Endodermal cell (in vitro differentiated cells): ENCODE measurements at regions not wholly inside any gene's neighbourhood (a gene's known extent, or its start where the extent isn't known, plus 50 kb on each side); places are given as distances from the start of the nearest gene placed in this dataset.

ENCODE experiments used
- DNase-seq: peaks from one replicate; pipeline ENCODE4 v3.0.0-alpha.2; 2017
- H3K27ac ChIP-seq: 2 replicates; pipeline ENCODE4 v1.5.1; 2013; ENCODE audit warnings: mild to moderate bottlenecking, low read depth, low read length, moderate library complexity
- H3K27me3 ChIP-seq: 2 replicates; pipeline ENCODE4 v1.6.1; 2013; ENCODE audit warnings: mild to moderate bottlenecking, low read length, moderate library complexity; ENCODE audit not compliant: insufficient read depth, control insufficient read depth, poor library complexity, severe bottlenecking
- H3K36me3 ChIP-seq: 2 replicates; pipeline ENCODE4 v1.7.0; 2013; ENCODE audit warnings: mild to moderate bottlenecking, low read length, moderate library complexity; ENCODE audit not compliant: control insufficient read depth, insufficient read depth
- H3K4me1 ChIP-seq: one replicate; pipeline ENCODE4 v1.7.0; 2013; ENCODE audit warnings: low read length; ENCODE audit not compliant: control insufficient read depth, insufficient read depth
- H3K4me3 ChIP-seq: 2 replicates; pipeline ENCODE4 v1.5.1; 2013; ENCODE audit warnings: mild to moderate bottlenecking, low read length, moderate library complexity
- H3K9ac ChIP-seq: 2 replicates; pipeline ENCODE4 v1.6.1; 2013; ENCODE audit warnings: mild to moderate bottlenecking, low read length, moderate library complexity; ENCODE audit not compliant: poor library complexity, severe bottlenecking; ENCODE audit errors: extremely low read depth
- H3K9me3 ChIP-seq: 2 replicates; pipeline ENCODE4 v1.6.1; 2013; ENCODE audit warnings: mild to moderate bottlenecking, low read length, moderate library complexity; ENCODE audit not compliant: control insufficient read depth
- H3K27ac Mint-ChIP-seq: 2 replicates; pipeline ENCODE4 v1.8.0; 2020; ENCODE audit warnings: mixed read lengths
- H3K27me3 Mint-ChIP-seq: 2 replicates; pipeline ENCODE4 v1.8.0; 2021; ENCODE audit warnings: mild to moderate bottlenecking, mixed read lengths; ENCODE audit not compliant: insufficient read depth
- H3K36me3 Mint-ChIP-seq: 2 replicates; pipeline ENCODE4 v1.8.0; 2020; ENCODE audit warnings: low read depth, mixed read lengths
- H3K4me1 Mint-ChIP-seq: 2 replicates; pipeline ENCODE4 v1.8.0; 2020; ENCODE audit warnings: mixed read lengths
- H3K4me3 Mint-ChIP-seq: 2 replicates; pipeline ENCODE4 v1.8.0; 2020; ENCODE audit warnings: mild to moderate bottlenecking, moderate library complexity, mixed read lengths
- H3K9me3 Mint-ChIP-seq: 2 replicates; pipeline ENCODE4 v1.8.0; 2020; ENCODE audit warnings: mild to moderate bottlenecking, mixed read lengths
- WGBS, 2 experiments: methylation state at CpG; one replicate each; pipeline versions ENCODE4 v1.1.5 to v1.1.7; 2013; ENCODE audit warnings: missing lambda C conversion rate in 2 of 2, mixed read lengths in 1 of 2; ENCODE audit not compliant: insufficient coverage in 1 of 2, insufficient read length in 1 of 2; 5-methylcytosine and 5-hydroxymethylcytosine counted together
- TF ChIP-seq, protein P1 (sequence below): fragments of 200-600 bp; sonication (generic); conservative IDR thresholded peaks from 2 replicates; pipeline ENCODE4 v1.5.0; 2021; ENCODE audit warnings: antibody characterized with exemption, mild to moderate bottlenecking

DNA sequence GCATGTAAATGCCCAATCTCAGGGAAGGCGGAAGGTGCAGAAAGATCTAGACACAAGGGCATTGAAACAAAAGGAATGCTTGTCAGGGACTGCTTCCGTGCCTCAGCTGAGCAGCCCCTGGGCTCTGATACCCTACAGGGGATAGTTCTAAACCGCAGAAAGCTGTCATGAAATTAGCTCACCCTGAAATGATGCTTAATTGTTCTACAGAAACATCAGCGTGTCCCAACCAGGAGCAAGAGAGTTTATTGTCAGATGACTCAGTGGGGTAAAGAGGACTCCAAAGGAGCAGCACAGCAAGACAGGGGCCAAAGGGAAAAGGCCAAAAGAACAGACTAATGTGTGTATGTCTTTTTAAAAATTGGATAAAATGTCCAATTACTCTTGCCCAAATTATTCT is 258.4 kb upstream of the JARID2 start:
- Histone ChIP-seq H3K9me3 (no peaks in the 10 kb centered on the region), H3K27me3 (no peaks in the 10 kb centered on the region), H3K36me3 (no peaks in the 10 kb centered on the region), H3K9ac (no peak overlapping the region), H3K4me3 (no peak overlapping the region), H3K4me1 (peaks cover 4% of the 10 kb centered on the region), H3K27ac (no peak overlapping the region)
- Mint-ChIP-seq H3K27ac (no peak overlapping the region), H3K27me3 (no peaks in the 10 kb centered on the region), H3K9me3 (no peaks in the 10 kb centered on the region), H3K36me3 (no peaks in the 10 kb centered on the region), H3K4me1 (peaks cover 11% of the 10 kb centered on the region), H3K4me3 (no peak overlapping the region)
- DNase-seq = no peak
- TF ChIP-seq, protein P1, sequence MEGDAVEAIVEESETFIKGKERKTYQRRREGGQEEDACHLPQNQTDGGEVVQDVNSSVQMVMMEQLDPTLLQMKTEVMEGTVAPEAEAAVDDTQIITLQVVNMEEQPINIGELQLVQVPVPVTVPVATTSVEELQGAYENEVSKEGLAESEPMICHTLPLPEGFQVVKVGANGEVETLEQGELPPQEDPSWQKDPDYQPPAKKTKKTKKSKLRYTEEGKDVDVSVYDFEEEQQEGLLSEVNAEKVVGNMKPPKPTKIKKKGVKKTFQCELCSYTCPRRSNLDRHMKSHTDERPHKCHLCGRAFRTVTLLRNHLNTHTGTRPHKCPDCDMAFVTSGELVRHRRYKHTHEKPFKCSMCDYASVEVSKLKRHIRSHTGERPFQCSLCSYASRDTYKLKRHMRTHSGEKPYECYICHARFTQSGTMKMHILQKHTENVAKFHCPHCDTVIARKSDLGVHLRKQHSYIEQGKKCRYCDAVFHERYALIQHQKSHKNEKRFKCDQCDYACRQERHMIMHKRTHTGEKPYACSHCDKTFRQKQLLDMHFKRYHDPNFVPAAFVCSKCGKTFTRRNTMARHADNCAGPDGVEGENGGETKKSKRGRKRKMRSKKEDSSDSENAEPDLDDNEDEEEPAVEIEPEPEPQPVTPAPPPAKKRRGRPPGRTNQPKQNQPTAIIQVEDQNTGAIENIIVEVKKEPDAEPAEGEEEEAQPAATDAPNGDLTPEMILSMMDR = no peak
- WGBS, 2 experiments = 91 to 94% methylated on average over 4 of the region's 4 CpGs

DNA sequence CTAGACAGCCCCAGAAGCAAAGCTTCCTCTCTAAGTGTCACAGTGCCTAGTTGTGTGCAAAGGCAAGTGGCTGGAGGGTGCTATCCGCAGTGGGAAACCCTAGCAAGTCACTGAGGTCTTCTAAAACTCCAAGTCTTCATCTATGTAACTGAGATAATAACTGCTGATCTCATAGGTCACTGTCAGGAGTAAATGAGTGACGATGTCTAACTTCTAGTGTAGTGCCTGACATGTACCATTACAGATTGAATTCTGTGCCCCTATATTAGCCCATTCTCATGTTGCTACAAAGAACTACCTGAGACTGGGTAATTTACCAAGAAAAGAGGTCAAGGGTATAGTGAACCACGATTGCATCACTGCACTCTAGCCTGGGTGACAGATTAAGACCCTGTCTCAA is 253.5 kb upstream of the JARID2 start:
- H3K36me3 ChIP-seq = no peaks in the 10 kb centered on the region
- H3K4me1 ChIP-seq = no peaks in the 10 kb centered on the region
- H3K4me1 Mint-ChIP-seq = no peaks in the 10 kb centered on the region
- no peak overlapping the region for H3K4me3 Mint-ChIP-seq
- TF ChIP-seq, protein P1 = no peak
- DNase-seq = no peak
- no peaks in the 10 kb centered on the region for H3K27me3 Mint-ChIP-seq
- no peak overlapping the region for H3K27ac Mint-ChIP-seq
- H3K9ac ChIP-seq = no peak overlapping the region
- no peaks in the 10 kb centered on the region for H3K9me3 Mint-ChIP-seq
- no peaks in the 10 kb centered on the region for H3K27me3 ChIP-seq
- 92 to 95% methylated on average over 2 to 3 of the region's 3 CpGs for WGBS, 2 experiments
- H3K36me3 Mint-ChIP-seq = no peaks in the 10 kb centered on the region
- no peak overlapping the region for H3K27ac ChIP-seq
- no peaks in the 10 kb centered on the region for H3K9me3 ChIP-seq
- H3K4me3 ChIP-seq = no peak overlapping the region

DNA sequence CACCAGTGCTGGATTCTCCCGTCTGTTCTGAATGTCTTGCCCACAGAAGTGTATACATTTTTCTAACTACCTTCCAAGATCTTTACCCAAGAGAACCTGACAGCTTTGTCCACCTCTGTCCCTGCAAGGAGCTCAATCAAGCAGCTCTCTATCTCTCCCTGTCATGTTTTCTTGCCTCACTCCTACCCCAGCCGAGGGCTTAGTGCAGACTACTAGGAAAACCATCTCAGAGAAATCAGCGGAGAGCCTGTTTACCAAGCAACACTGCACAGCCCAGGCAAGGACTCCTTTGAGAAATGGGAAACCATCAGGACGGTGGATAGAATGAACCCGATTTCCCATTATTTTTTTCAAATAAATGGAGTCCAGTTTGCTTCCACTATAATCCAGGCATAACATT is 250.7 kb upstream of the JARID2 start:
- Mint-ChIP-seq H3K27me3 (no peaks in the 10 kb centered on the region), H3K4me3 (no peak overlapping the region), H3K4me1 (no peaks in the 10 kb centered on the region), H3K27ac (no peak overlapping the region), H3K36me3 (no peaks in the 10 kb centered on the region), H3K9me3 (no peaks in the 10 kb centered on the region)
- Histone ChIP-seq H3K36me3 (no peaks in the 10 kb centered on the region), H3K9ac (no peak overlapping the region), H3K4me1 (no peaks in the 10 kb centered on the region), H3K27me3 (no peaks in the 10 kb centered on the region), H3K27ac (no peak overlapping the region), H3K4me3 (no peak overlapping the region), H3K9me3 (no peaks in the 10 kb centered on the region)
- no peak for DNase-seq
- TF ChIP-seq, protein P1 = no peak
- 88 to 100% methylated on average over 1 to 5 of the region's 5 CpGs for WGBS, 2 experiments
